ENCODE measurements at regions not wholly inside any gene's neighbourhood (a gene's known extent, or its start where the extent isn't known, plus 50 kb on each side); places are given as distances from the start of the nearest gene placed in this dataset.
"Not testable (repeated sequence)": the region's sequence is repeated elsewhere in the genome, so short reads cannot be mapped to it uniquely, and the experiment has no call there.

DNA sequence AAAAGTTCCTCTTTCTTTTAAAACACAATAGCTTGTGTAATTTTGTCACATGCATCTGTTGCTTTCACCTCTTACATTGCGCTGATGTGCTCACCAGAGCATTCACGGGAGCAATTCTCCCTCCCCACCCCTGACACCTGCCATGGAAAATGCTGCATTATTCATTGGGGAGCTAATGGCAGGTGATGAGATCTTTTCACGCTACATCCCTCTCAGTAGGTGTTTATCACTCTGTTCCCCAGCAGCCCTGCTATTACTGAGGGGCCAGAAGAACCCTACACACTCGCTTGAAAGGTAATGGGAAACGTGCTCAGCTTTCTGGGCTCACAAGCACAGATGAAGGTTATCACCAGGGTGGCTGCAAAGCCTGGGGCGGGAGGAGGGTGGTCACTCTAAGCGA is 398.0 kb downstream of the PSAT1 start:
- H3K27ac ChIP-seq (ENCODE audit: low read depth, low read length, poor library complexity, severe bottlenecking): no peak overlapping the region
- ChIA-PET CTCF (no interaction called here), POLR2A (ENCODE audit: low non-redundant PET) (no interaction called here)
- no peak overlapping the region for H3K4me3 ChIP-seq (ENCODE audit: low read depth, low read length, poor library complexity, severe bottlenecking)
- DNase-seq (ENCODE audit: low spot score): no peak
- H3K36me3 ChIP-seq (ENCODE audit: insufficient read depth, low read length, poor library complexity, severe bottlenecking): no peaks in the 10 kb centered on the region
- TF ChIP-seq EZH2 (IDR thresholded peaks at IDR 0.05; ENCODE audit: borderline replicate concordance, low read depth, low read length, poor library complexity, severe bottlenecking): no peak
- no peaks in the 10 kb centered on the region for H3K4me1 ChIP-seq (ENCODE audit: insufficient read depth, low read length, poor library complexity, severe bottlenecking)
- no peaks in the 10 kb centered on the region for H3K9me3 ChIP-seq (ENCODE audit: low read depth, low read length, poor library complexity, severe bottlenecking)
- no TSS peak for BruUV-seq (replicated peaks)
- no peaks in the 10 kb centered on the region for H3K27me3 ChIP-seq (replicated peaks; ENCODE audit: insufficient read depth, low read depth, low read length, poor library complexity)
- intact Hi-C loops (cut with micrococcal nuclease; ENCODE audit: unreplicated experiment): no loop called here

DNA sequence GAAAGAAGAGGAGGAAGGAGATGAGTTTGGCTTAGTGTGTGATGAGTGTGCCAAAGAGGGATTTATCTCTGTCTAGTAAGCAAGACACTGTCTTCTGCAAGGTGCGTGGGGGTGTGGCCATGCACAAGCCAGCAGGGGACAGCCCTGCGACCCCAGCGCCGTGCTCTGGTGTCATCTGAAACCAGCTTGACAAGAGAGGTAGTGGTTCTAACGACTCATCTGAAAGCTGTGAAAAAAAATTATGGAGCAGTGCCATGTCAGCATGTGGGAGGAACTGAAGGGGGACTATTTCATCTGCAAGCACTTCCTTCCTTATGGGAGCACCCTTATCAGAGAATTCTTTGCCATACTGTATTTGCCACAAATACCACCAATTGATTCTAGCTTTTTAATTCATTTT is 398.6 kb downstream of the PSAT1 start:
- H3K36me3 ChIP-seq (ENCODE audit: insufficient read depth, low read length, poor library complexity, severe bottlenecking): no peaks in the 10 kb centered on the region
- no peaks in the 10 kb centered on the region for H3K4me1 ChIP-seq (ENCODE audit: insufficient read depth, low read length, poor library complexity, severe bottlenecking)
- no TSS peak for BruUV-seq (replicated peaks)
- no peak overlapping the region for H3K4me3 ChIP-seq (ENCODE audit: low read depth, low read length, poor library complexity, severe bottlenecking)
- intact Hi-C loops (cut with micrococcal nuclease; ENCODE audit: unreplicated experiment): no loop called here
- TF ChIP-seq EZH2 (IDR thresholded peaks at IDR 0.05; ENCODE audit: borderline replicate concordance, low read depth, low read length, poor library complexity, severe bottlenecking): no peak
- TF ChIP-seq, protein P1, sequence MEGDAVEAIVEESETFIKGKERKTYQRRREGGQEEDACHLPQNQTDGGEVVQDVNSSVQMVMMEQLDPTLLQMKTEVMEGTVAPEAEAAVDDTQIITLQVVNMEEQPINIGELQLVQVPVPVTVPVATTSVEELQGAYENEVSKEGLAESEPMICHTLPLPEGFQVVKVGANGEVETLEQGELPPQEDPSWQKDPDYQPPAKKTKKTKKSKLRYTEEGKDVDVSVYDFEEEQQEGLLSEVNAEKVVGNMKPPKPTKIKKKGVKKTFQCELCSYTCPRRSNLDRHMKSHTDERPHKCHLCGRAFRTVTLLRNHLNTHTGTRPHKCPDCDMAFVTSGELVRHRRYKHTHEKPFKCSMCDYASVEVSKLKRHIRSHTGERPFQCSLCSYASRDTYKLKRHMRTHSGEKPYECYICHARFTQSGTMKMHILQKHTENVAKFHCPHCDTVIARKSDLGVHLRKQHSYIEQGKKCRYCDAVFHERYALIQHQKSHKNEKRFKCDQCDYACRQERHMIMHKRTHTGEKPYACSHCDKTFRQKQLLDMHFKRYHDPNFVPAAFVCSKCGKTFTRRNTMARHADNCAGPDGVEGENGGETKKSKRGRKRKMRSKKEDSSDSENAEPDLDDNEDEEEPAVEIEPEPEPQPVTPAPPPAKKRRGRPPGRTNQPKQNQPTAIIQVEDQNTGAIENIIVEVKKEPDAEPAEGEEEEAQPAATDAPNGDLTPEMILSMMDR (conservative IDR thresholded peaks at IDR 0.05; ENCODE audit: low read depth, low read length): no peak
- DNase-seq (ENCODE audit: low spot score): no peak
- H3K27ac ChIP-seq (ENCODE audit: low read depth, low read length, poor library complexity, severe bottlenecking): no peak overlapping the region
- ChIA-PET POLR2A (ENCODE audit: low non-redundant PET) (no interaction called here), CTCF (no interaction called here)
- H3K27me3 ChIP-seq (replicated peaks; ENCODE audit: insufficient read depth, low read depth, low read length, poor library complexity): no peaks in the 10 kb centered on the region
- no peaks in the 10 kb centered on the region for H3K9me3 ChIP-seq (ENCODE audit: low read depth, low read length, poor library complexity, severe bottlenecking)

DNA sequence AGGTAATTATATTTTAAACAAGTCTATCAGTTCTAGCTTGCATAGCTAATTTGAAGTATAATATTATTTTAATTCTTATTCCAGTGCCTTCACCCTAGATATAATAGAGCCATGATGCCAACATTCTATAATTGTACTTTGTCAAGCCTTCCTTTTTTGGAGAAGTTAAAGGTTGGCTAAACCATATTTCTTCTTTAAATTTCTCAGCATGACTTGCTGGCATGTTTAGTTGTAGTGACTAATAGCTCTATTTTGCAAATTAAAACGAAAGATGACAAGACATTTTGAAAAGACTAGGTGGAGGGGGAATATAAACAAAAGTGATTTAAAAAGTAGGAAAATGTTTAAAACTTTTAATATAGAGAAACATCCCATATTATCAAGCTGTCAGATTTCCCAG is 400.7 kb downstream of the PSAT1 start:
- CTCF ChIA-PET: no interaction called here
- no peak for DNase-seq (ENCODE audit: low spot score)
- H3K27me3 ChIP-seq (replicated peaks; ENCODE audit: insufficient read depth, low read depth, low read length, poor library complexity): no peaks in the 10 kb centered on the region
- no peaks in the 10 kb centered on the region for H3K9me3 ChIP-seq (ENCODE audit: low read depth, low read length, poor library complexity, severe bottlenecking)
- no peak for TF ChIP-seq EZH2 (IDR thresholded peaks at IDR 0.05; ENCODE audit: borderline replicate concordance, low read depth, low read length, poor library complexity, severe bottlenecking)
- TF ChIP-seq, protein P1 (conservative IDR thresholded peaks at IDR 0.05; ENCODE audit: low read depth, low read length): no peak
- intact Hi-C loops (cut with micrococcal nuclease; ENCODE audit: unreplicated experiment): no loop called here
- H3K27ac ChIP-seq (ENCODE audit: low read depth, low read length, poor library complexity, severe bottlenecking): no peak overlapping the region
- no peaks in the 10 kb centered on the region for H3K36me3 ChIP-seq (ENCODE audit: insufficient read depth, low read length, poor library complexity, severe bottlenecking)
- no peaks in the 10 kb centered on the region for H3K4me1 ChIP-seq (ENCODE audit: insufficient read depth, low read length, poor library complexity, severe bottlenecking)
- POLR2A ChIA-PET (ENCODE audit: low non-redundant PET): no interaction called here
- no TSS peak for BruUV-seq (replicated peaks)
- H3K4me3 ChIP-seq (ENCODE audit: low read depth, low read length, poor library complexity, severe bottlenecking): no peak overlapping the region

DNA sequence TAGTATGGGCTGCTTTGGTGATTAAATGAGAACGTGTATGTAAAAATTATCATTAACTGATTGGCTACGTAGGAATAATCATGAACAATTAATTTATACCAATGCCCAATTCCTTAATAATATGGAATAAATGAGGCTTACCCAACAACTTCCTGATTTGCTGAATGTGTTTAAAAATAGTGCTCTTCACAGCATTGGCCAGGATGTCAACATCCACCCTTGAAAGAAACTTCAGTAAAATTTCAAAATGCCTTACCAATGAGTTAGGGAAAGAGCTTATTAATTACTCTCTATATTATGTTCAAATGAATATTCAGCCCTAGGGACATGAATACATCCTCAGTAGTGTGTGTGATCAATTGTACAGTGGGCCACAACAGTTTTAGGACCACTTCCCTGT is 401.4 kb downstream of the PSAT1 start:
- TF ChIP-seq EZH2 (IDR thresholded peaks at IDR 0.05; ENCODE audit: borderline replicate concordance, low read depth, low read length, poor library complexity, severe bottlenecking): no peak
- TF ChIP-seq, protein P1 (conservative IDR thresholded peaks at IDR 0.05; ENCODE audit: low read depth, low read length): no peak
- CTCF ChIA-PET: no interaction called here
- intact Hi-C loops (cut with micrococcal nuclease; ENCODE audit: unreplicated experiment): no loop called here

DNA sequence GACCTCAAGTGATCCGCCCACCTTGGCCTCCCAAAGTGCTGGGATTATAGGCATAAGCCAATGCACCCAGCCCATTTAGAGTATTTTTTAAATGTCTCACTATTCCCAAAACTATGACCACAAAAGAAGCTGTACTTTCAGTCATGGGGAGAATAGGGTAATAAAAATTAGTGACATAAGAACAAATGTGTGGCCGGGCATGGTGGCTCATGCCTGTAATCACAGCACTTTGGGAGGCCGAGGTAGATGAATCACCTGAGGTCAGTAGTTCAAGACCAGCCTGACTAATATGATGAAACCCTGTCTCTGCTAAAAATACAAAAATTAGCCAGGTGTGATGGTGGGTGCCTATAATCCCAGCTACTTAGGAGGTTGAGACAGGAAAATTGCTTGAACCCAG is 402.3 kb downstream of the PSAT1 start:
- BruUV-seq (replicated peaks); CTCF ChIA-PET; DNase-seq (ENCODE audit: low spot score): not testable (repeated sequence)

More for the DNA sequence above, 401.4 kb downstream of the PSAT1 start:
- POLR2A ChIA-PET (ENCODE audit: low non-redundant PET): no interaction called here
- Histone ChIP-seq H3K36me3 (ENCODE audit: insufficient read depth, low read length, poor library complexity, severe bottlenecking) (no peaks in the 10 kb centered on the region), H3K27ac (ENCODE audit: low read depth, low read length, poor library complexity, severe bottlenecking) (no peak overlapping the region), H3K4me1 (ENCODE audit: insufficient read depth, low read length, poor library complexity, severe bottlenecking) (no peaks in the 10 kb centered on the region), H3K4me3 (ENCODE audit: low read depth, low read length, poor library complexity, severe bottlenecking) (no peak overlapping the region), H3K9me3 (ENCODE audit: low read depth, low read length, poor library complexity, severe bottlenecking) (no peaks in the 10 kb centered on the region), H3K27me3 (replicated peaks; ENCODE audit: insufficient read depth, low read depth, low read length, poor library complexity) (no peaks in the 10 kb centered on the region)
- BruUV-seq (replicated peaks): no TSS peak
- no peak for DNase-seq (ENCODE audit: low spot score)

More for the DNA sequence above, 402.3 kb downstream of the PSAT1 start:
- H3K36me3 ChIP-seq (ENCODE audit: insufficient read depth, low read length, poor library complexity, severe bottlenecking); H3K27me3 ChIP-seq (replicated peaks; ENCODE audit: insufficient read depth, low read depth, low read length, poor library complexity); intact Hi-C loops (cut with micrococcal nuclease; ENCODE audit: unreplicated experiment); POLR2A ChIA-PET (ENCODE audit: low non-redundant PET); H3K27ac ChIP-seq (ENCODE audit: low read depth, low read length, poor library complexity, severe bottlenecking); H3K4me1 ChIP-seq (ENCODE audit: insufficient read depth, low read length, poor library complexity, severe bottlenecking); H3K4me3 ChIP-seq (ENCODE audit: low read depth, low read length, poor library complexity, severe bottlenecking); H3K9me3 ChIP-seq (ENCODE audit: low read depth, low read length, poor library complexity, severe bottlenecking): not testable (repeated sequence)

Measured in A673 (cell line).